SK-N-SH (cell line): ENCODE measurements at regions not wholly inside any gene's neighbourhood (a gene's known extent, or its start where the extent isn't known, plus 50 kb on each side); places are given as distances from the start of the nearest gene placed in this dataset.

Experiments used
- CTCF ChIA-PET: fragments of 300-600, 350-600 bp; formaldehyde crosslinking; extraction: SDS; loops from one replicate; lab custom pipeline; 2021; lab: Yijun Ruan, JAX
- POLR2A ChIA-PET: fragments of 350-600 bp; sonication (Branson Sonifier 250); formaldehyde crosslinking; extraction: SDS; loops from one replicate; lab custom pipeline; 2020; ENCODE audit warnings: antibody characterized with exemption, inconsistent platforms; lab: Yijun Ruan, JAX
- DNase-seq: peaks from one replicate; pipeline ENCODE4 v3.0.0; 2012
- H2AFZ ChIP-seq: fragments of 200-600 bp; sonication (generic); 2 replicates; pipeline ENCODE4 v1.8.1; 2016; ENCODE audit warnings: antibody characterized with exemption, mild to moderate bottlenecking, low read depth
- H3F3A ChIP-seq: fragments of 200-600 bp; sonication (generic); replicated peaks from 2 replicates; pipeline ENCODE3; 2016; ENCODE audit warnings: antibody characterized with exemption, mild to moderate bottlenecking; ENCODE audit not compliant: insufficient read depth
- H3K27ac ChIP-seq, 2 experiments: fragments of 200-500 bp in 1 of 2; fragments of 200-600 bp in 1 of 2; sonication (Bioruptor generic) in 1 of 2; sonication (generic), shearing (Covaris generic) in 1 of 2; 2 replicates each; pipeline versions ENCODE4 v1.5.1 to v1.6.1; 2014 to 2016; ENCODE audit warnings: low read depth in 2 of 2, inconsistent platforms in 1 of 2, low read length in 1 of 2, mild to moderate bottlenecking in 1 of 2, mixed read lengths in 1 of 2
- H3K27me3 ChIP-seq: fragments of 200-600 bp; sonication (generic), shearing (Covaris generic); 2 replicates; pipeline ENCODE4 v1.6.1; 2016; ENCODE audit warnings: mixed run types; ENCODE audit not compliant: insufficient read depth
- H3K36me3 ChIP-seq, 2 experiments: fragments of 200-500 bp in 1 of 2; fragments of 200-600 bp in 1 of 2; sonication (Bioruptor generic) in 1 of 2; sonication (generic) in 1 of 2; replicated peaks in 1 of 2; 2 replicates each; pipeline versions ENCODE3 to v1.5.1; 2014 to 2016; ENCODE audit warnings: low read length in 1 of 2, mild to moderate bottlenecking in 1 of 2; ENCODE audit not compliant: insufficient read depth in 2 of 2, control insufficient read depth in 1 of 2
- H3K4me1 ChIP-seq, 2 experiments: fragments of 200-500 bp in 1 of 2; fragments of 200-600 bp in 1 of 2; sonication (Bioruptor generic) in 1 of 2; sonication (generic), shearing (Covaris generic) in 1 of 2; 2 replicates each; pipeline versions ENCODE4 v1.5.1 to v1.6.1; 2014 to 2016; ENCODE audit warnings: low read depth in 1 of 2, low read length in 1 of 2, mixed run types in 1 of 2; ENCODE audit not compliant: insufficient read depth in 2 of 2, control insufficient read depth in 1 of 2
- H3K4me2 ChIP-seq: fragments of 200-600 bp; sonication (generic), shearing (Covaris generic); 2 replicates; pipeline ENCODE4 v1.6.1; 2017; ENCODE audit warnings: mixed run types
- H3K4me3 ChIP-seq, 2 experiments: fragments of 200-500 bp in 1 of 2; fragments of 200-600 bp in 1 of 2; sonication (Bioruptor generic) in 1 of 2; sonication (generic), shearing (Covaris generic) in 1 of 2; 2 replicates each; pipeline versions ENCODE4 v1.5.1 to v1.8.1; 2014 to 2016; ENCODE audit warnings: low read depth in 2 of 2, inconsistent platforms in 1 of 2, low read length in 1 of 2, mild to moderate bottlenecking in 1 of 2, mixed read lengths in 1 of 2, moderate library complexity in 1 of 2
- H3K79me2 ChIP-seq: fragments of 200-600 bp; sonication (generic); 2 replicates; pipeline ENCODE4 v1.8.1; 2017; ENCODE audit warnings: mild to moderate bottlenecking; ENCODE audit not compliant: insufficient read depth
- H3K9ac ChIP-seq: fragments of 200-600 bp; sonication (generic); 2 replicates; pipeline ENCODE4 v1.6.1; 2017; ENCODE audit warnings: mixed run types
- H3K9me2 ChIP-seq: fragments of 200-600 bp; sonication (generic); 2 replicates; pipeline ENCODE4 v1.6.1; 2017; ENCODE audit warnings: mixed run types
- H3K9me3 ChIP-seq: fragments of 200-600 bp; sonication (generic); 2 replicates; pipeline ENCODE4 v1.6.1; 2017; ENCODE audit warnings: mixed run types, mild to moderate bottlenecking, moderate library complexity
- H4K20me1 ChIP-seq: fragments of 200-600 bp; sonication (generic); 2 replicates; pipeline ENCODE4 v1.6.1; 2017; ENCODE audit warnings: mild to moderate bottlenecking, mixed run types; ENCODE audit not compliant: insufficient read depth
- ELF1 ChIP-seq: IDR thresholded peaks from 2 replicates; pipeline ENCODE4 v1.4.0; 2012
- EP300 ChIP-seq, 2 experiments: IDR thresholded peaks; 2 replicates each; pipeline versions ENCODE4 v1.4.0 to v1.6.1; 2012; ENCODE audit warnings: borderline replicate concordance in 1 of 2, low read depth in 1 of 2, low read length in 1 of 2
- FOXM1 ChIP-seq: IDR thresholded peaks from 2 replicates; pipeline ENCODE4 v1.4.0; 2012; ENCODE audit warnings: low read depth, mild to moderate bottlenecking
- MAX ChIP-seq: IDR thresholded peaks from 2 replicates; pipeline ENCODE4 v1.4.0; 2012; ENCODE audit warnings: low read depth
- NFIC ChIP-seq: IDR thresholded peaks from 2 replicates; pipeline ENCODE4 v1.4.0; 2012; ENCODE audit warnings: borderline replicate concordance
- POLR2AphosphoS5 ChIP-seq: IDR thresholded peaks from 2 replicates; pipeline ENCODE4 v1.6.1; 2012; ENCODE audit warnings: low read depth, low read length
- RAD21 ChIP-seq: IDR thresholded peaks from 2 replicates; pipeline ENCODE4 v1.6.1; 2012; ENCODE audit warnings: mild to moderate bottlenecking, low read length
- RCOR1 ChIP-seq: fragments of 150-350 bp; IDR thresholded peaks from 2 replicates; pipeline ENCODE4 v1.6.1; 2017; ENCODE audit warnings: antibody characterized with exemption, low read length
- REST ChIP-seq: IDR thresholded peaks from 2 replicates; pipeline ENCODE4 v1.6.1; 2012; ENCODE audit warnings: mild to moderate bottlenecking, low read depth, low read length, moderate library complexity
- SIN3A ChIP-seq: IDR thresholded peaks from 2 replicates; pipeline ENCODE4 v1.6.1; 2012; ENCODE audit warnings: low read depth, mild to moderate bottlenecking, low read length, moderate library complexity, borderline replicate concordance
- TAF1 ChIP-seq: IDR thresholded peaks from 2 replicates; pipeline ENCODE4 v1.6.1; 2012; ENCODE audit warnings: low read depth, mild to moderate bottlenecking, low read length, moderate library complexity, borderline replicate concordance
- TCF12 ChIP-seq: IDR thresholded peaks from 2 replicates; pipeline ENCODE4 v1.4.0; 2012
- TEAD4 ChIP-seq: IDR thresholded peaks from 2 replicates; pipeline ENCODE4 v1.4.0; 2012; ENCODE audit warnings: mild to moderate bottlenecking, borderline replicate concordance; ENCODE audit not compliant: insufficient read depth
- USF2 ChIP-seq: fragments of 150-350 bp; IDR thresholded peaks from 2 replicates; pipeline ENCODE4 v1.6.1; 2017; ENCODE audit warnings: antibody characterized with exemption, low read length, low read depth, borderline replicate concordance
- ZBTB33 ChIP-seq: IDR thresholded peaks from 2 replicates; pipeline ENCODE4 v1.4.0; 2012; ENCODE audit warnings: low read depth, borderline replicate concordance
- WGBS: methylation state at CpG from one replicate; pipeline ENCODE4 v1.1.6; 2017; ENCODE audit warnings: low lambda C conversion rate; 5-methylcytosine and 5-hydroxymethylcytosine counted together

- H2AFZ ChIP-seq, result no peak overlapping the region
- no peaks in the 10 kb centered on the region for H3K79me2 ChIP-seq
- H3K4me3 ChIP-seq, result no peak overlapping the region
- POLR2A ChIA-PET, result no interaction called here
- H3K9me3 ChIP-seq, result no peaks in the 10 kb centered on the region
- CTCF ChIA-PET, result interaction anchor here (1.3 kb wide), 1 partner anchor 11 kb away, joined by 3 read pairs; no protein-coding TSS in a partner anchor
- no peak overlapping the region for H3K9ac ChIP-seq
- H3F3A ChIP-seq, result no peaks in the 10 kb centered on the region
- H3K4me1 ChIP-seq, result no peaks in the 10 kb centered on the region; a peak in 1 of 4 replicates
- WGBS, result 37% methylated on average over 2 of the region's 2 CpGs
- H3K4me2 ChIP-seq, result no peak overlapping the region
- no peaks in the 10 kb centered on the region for H3K36me3 ChIP-seq
- no peaks in the 10 kb centered on the region for H4K20me1 ChIP-seq
- H3K9me2 ChIP-seq, result no peaks in the 10 kb centered on the region
- no peak for DNase-seq
- no peak overlapping the region for H3K27ac ChIP-seq
- no peak for TF ChIP-seq REST
- TF ChIP-seq EP300 (IDR thresholded peaks at IDR 0.05; ENCODE audit: borderline replicate concordance in 1 of 2, low read depth in 1 of 2, low read length in 1 of 2), result no peak
- TF ChIP-seq POLR2AphosphoS5, result no peak
- TF ChIP-seq TEAD4, result no peak
- no peak for TF ChIP-seq TAF1
- TF ChIP-seq FOXM1, result no peak
- no peak for TF ChIP-seq TCF12
- no peak for TF ChIP-seq RCOR1
- TF ChIP-seq ZBTB33, result no peak
- no peak for TF ChIP-seq NFIC
- TF ChIP-seq ELF1, result no peak
- TF ChIP-seq, all 33 proteins: peak for 0
- H3K27me3 ChIP-seq, result no peaks in the 10 kb centered on the region
These were observed 713.0 kb upstream of the SGO1 start for GRCh38 chr3:20898962-20899361.

GRCh38 chr3:20890111-20890519 lies 704.1 kb upstream of the SGO1 start:
- no peaks in the 10 kb centered on the region for H3K27me3 ChIP-seq

More at GRCh38 chr3:20890111-20890519, 704.1 kb upstream of the SGO1 start:
- H3K27ac ChIP-seq, result no peak overlapping the region
- H4K20me1 ChIP-seq, result no peaks in the 10 kb centered on the region
- no peaks in the 10 kb centered on the region; a peak in 1 of 4 replicates for H3K4me1 ChIP-seq
- no peak overlapping the region for H2AFZ ChIP-seq
- no peaks in the 10 kb centered on the region for H3K36me3 ChIP-seq
- no peaks in the 10 kb centered on the region for H3F3A ChIP-seq
- no peak for DNase-seq
- WGBS, result 28% methylated on average over 2 of the region's 2 CpGs
- TF ChIP-seq USF2 (no peak), RAD21 (no peak), NFIC (no peak), MAX (no peak), ZBTB33 (no peak), EP300 (IDR thresholded peaks at IDR 0.05; ENCODE audit: borderline replicate concordance in 1 of 2, low read depth in 1 of 2, low read length in 1 of 2) (no peak), SIN3A (no peak)
- TF ChIP-seq, all 33 proteins: peak for 0
- CTCF ChIA-PET, result no interaction called here
- no peaks in the 10 kb centered on the region for H3K9me3 ChIP-seq
- H3K9me2 ChIP-seq, result no peaks in the 10 kb centered on the region; the same call in 1 of the 2 replicates
- no peaks in the 10 kb centered on the region for H3K79me2 ChIP-seq
- H3K9ac ChIP-seq, result no peak overlapping the region
- H3K4me2 ChIP-seq, result no peak overlapping the region
- H3K4me3 ChIP-seq, result no peak overlapping the region
- POLR2A ChIA-PET, result no interaction called here
